Immature natural killer cell (primary cell): ENCODE measurements at regions not wholly inside any gene's neighbourhood (a gene's known extent, or its start where the extent isn't known, plus 50 kb on each side); places are given as distances from the start of the nearest gene placed in this dataset.

ENCODE experiments used
- DNase-seq, 3 donors: peaks; one replicate each; pipeline ENCODE4 v3.0.0; 2022; ENCODE audit warnings: mixed read lengths in 1 of 3
- H3K27ac Mint-ChIP-seq, 6 donors: one replicate each; pipeline ENCODE4 v1.8.0; 2020; ENCODE audit warnings: mixed read lengths in 6 of 6, mild to moderate bottlenecking in 5 of 6, inconsistent platforms in 4 of 6, moderate library complexity in 3 of 6
- H3K27me3 Mint-ChIP-seq, 3 donors: one replicate each; pipeline ENCODE4 v1.8.0; 2020 to 2021; ENCODE audit warnings: low read depth in 3 of 3, mild to moderate bottlenecking in 3 of 3, mixed read lengths in 3 of 3, moderate library complexity in 3 of 3, inconsistent platforms in 1 of 3
- H3K36me3 Mint-ChIP-seq, 3 donors: one replicate each; pipeline ENCODE4 v1.8.0; 2020; ENCODE audit warnings: mixed read lengths in 3 of 3, inconsistent platforms in 2 of 3, mild to moderate bottlenecking in 2 of 3
- H3K4me1 Mint-ChIP-seq, 2 donors: one replicate each; pipeline ENCODE4 v1.8.0; 2020; ENCODE audit warnings: inconsistent platforms in 2 of 2, mild to moderate bottlenecking in 2 of 2, mixed read lengths in 2 of 2, moderate library complexity in 1 of 2
- H3K4me3 Mint-ChIP-seq, 5 donors: one replicate each; pipeline ENCODE4 v1.8.0; 2020; ENCODE audit warnings: mild to moderate bottlenecking in 5 of 5, mixed read lengths in 5 of 5, inconsistent platforms in 3 of 5, moderate library complexity in 3 of 5
- H3K9me3 Mint-ChIP-seq, 6 donors: one replicate each; pipeline ENCODE4 v1.8.0; 2020; ENCODE audit warnings: mild to moderate bottlenecking in 6 of 6, mixed read lengths in 6 of 6, inconsistent platforms in 4 of 6, moderate library complexity in 3 of 6

- no peak for DNase-seq
- Mint-ChIP-seq H3K4me1 (no peaks in the 10 kb centered on the region), H3K27me3 (peaks cover 2 to 6% (median 4%) of the 10 kb centered on the region in 3 donors), H3K27ac (no peak overlapping the region), H3K4me3 (no peak overlapping the region), H3K36me3 (no peaks in the 10 kb centered on the region), H3K9me3 (peaks cover 14 to 35% (median 22%) of the 10 kb centered on the region in 6 donors)
Measured at GRCh38 chr2:122132147-122132691, 376.8 kb downstream of the TSN start.

GRCh38 chr2:122135021-122135937 lies 379.8 kb downstream of the TSN start:
- Mint-ChIP-seq H3K9me3 (peaks cover 2 to 12% (median 7%) of the 10 kb centered on the region in 6 donors), H3K4me1 (no peaks in the 10 kb centered on the region), H3K27me3 (peaks cover 2 to 6% (median 4%) of the 10 kb centered on the region in 3 donors), H3K36me3 (no peaks in the 10 kb centered on the region), H3K4me3 (no peak overlapping the region), H3K27ac (no peak overlapping the region)
- DNase-seq = no peak

GRCh38 chr2:122136056-122136455 lies 380.6 kb downstream of the TSN start:
- no peak for DNase-seq
- peaks cover 0 to 5% (median under 1%) of the 10 kb centered on the region in 6 donors for H3K9me3 Mint-ChIP-seq
- H3K36me3 Mint-ChIP-seq = no peaks in the 10 kb centered on the region
- H3K4me3 Mint-ChIP-seq = no peak overlapping the region
- H3K4me1 Mint-ChIP-seq = no peaks in the 10 kb centered on the region
- H3K27me3 Mint-ChIP-seq = peaks cover 2 to 6% (median 4%) of the 10 kb centered on the region in 3 donors
- H3K27ac Mint-ChIP-seq = no peak overlapping the region

DNA sequence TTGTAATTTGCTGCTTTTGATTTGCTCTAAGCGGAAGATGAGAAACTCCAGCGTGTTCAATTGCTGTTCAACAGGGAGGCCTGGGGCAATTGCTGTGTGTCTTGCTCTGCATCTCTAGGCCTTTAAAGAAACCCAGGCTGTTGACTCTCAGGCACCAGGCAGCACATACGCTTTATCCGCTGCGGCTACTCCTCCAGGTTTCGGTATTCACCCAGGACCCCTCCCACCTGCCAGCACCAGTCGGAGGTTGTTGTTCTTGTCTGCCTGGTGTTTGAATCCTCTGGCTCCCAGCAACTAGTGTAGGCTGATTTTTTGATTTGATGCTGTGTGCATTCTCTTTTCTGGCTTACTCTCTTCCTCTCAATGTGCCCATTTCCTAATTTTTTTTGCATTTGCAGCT lies 383.1 kb downstream of the TSN start:
- H3K27ac Mint-ChIP-seq = no peak overlapping the region
- H3K36me3 Mint-ChIP-seq = no peaks in the 10 kb centered on the region
- no peak overlapping the region for H3K4me3 Mint-ChIP-seq

GRCh38 chr2:122139739-122140420 lies 384.4 kb downstream of the TSN start:
- no peak for DNase-seq
- Mint-ChIP-seq H3K36me3 (no peaks in the 10 kb centered on the region), H3K9me3 (peaks cover 0 to 5% (median 0%) of the 10 kb centered on the region in 6 donors), H3K27ac (no peak overlapping the region), H3K27me3 (peaks cover 2 to 4% (median 3%) of the 10 kb centered on the region in 3 donors), H3K4me1 (no peaks in the 10 kb centered on the region), H3K4me3 (no peak overlapping the region)

More for the DNA sequence above, 383.1 kb downstream of the TSN start:
- H3K9me3 Mint-ChIP-seq = peaks cover 0 to 5% (median 0%) of the 10 kb centered on the region in 6 donors
- DNase-seq = no peak
- H3K27me3 Mint-ChIP-seq = peaks cover 2 to 7% (median 6%) of the 10 kb centered on the region in 3 donors
- no peaks in the 10 kb centered on the region for H3K4me1 Mint-ChIP-seq

DNA sequence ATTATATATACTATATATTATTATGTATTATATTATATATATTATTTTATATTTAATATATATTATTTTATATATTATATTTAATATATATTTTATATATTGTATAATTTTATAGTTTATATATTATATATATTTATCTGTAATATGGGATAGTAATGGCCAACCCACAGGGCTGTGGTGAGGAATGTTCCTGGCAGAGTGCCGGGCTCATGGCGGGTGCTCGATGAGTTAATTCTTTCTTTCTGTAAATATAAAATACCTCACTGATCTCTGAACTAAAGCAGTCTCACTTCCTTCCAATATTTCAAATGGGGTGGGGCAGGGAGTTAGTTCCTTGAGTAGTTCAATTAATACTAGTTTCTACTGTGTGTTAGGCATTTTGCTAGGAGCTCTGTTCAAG lies 389.4 kb downstream of the TSN start:
- no peak overlapping the region for H3K27ac Mint-ChIP-seq
- DNase-seq = no peak
- peaks cover 0 to 5% (median 0%) of the 10 kb centered on the region in 6 donors for H3K9me3 Mint-ChIP-seq
- H3K4me1 Mint-ChIP-seq = no peaks in the 10 kb centered on the region
- no peaks in the 10 kb centered on the region for H3K36me3 Mint-ChIP-seq
- H3K4me3 Mint-ChIP-seq = no peak overlapping the region
- peaks cover 0 to 3% (median 0%) of the 10 kb centered on the region in 3 donors for H3K27me3 Mint-ChIP-seq

DNA sequence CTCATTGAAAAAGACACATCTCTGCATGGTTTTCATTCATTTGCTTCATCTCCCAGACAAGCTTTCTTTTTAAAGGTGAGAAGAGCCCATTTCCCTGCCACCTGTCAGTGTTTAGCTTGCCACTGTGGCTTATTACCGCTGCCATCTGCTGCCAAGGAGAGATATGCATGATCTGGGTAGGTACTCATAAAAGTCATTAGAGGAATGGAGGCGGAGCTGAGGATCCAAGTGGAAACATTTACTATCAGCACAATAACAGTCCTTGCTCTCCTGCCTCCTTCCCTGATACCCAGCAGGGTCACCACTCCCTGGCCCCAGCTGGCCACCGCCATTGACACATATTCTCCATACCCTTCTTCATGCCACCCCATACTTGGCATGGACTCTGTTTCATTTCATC lies 390.4 kb downstream of the TSN start:
- no peaks in the 10 kb centered on the region for H3K36me3 Mint-ChIP-seq
- peaks cover 0 to 5% (median 0%) of the 10 kb centered on the region in 6 donors for H3K9me3 Mint-ChIP-seq
- peaks cover 0 to 3% (median 0%) of the 10 kb centered on the region in 3 donors for H3K27me3 Mint-ChIP-seq
- no peak for DNase-seq
- no peak overlapping the region for H3K4me3 Mint-ChIP-seq
- H3K27ac Mint-ChIP-seq = no peak overlapping the region
- H3K4me1 Mint-ChIP-seq = no peaks in the 10 kb centered on the region

GRCh38 chr2:122148128-122148767 lies 392.8 kb downstream of the TSN start:
- Mint-ChIP-seq H3K27me3 (peaks cover 2 to 6% (median 5%) of the 10 kb centered on the region in 3 donors), H3K9me3 (no peaks in the 10 kb centered on the region), H3K36me3 (no peaks in the 10 kb centered on the region), H3K4me1 (no peaks in the 10 kb centered on the region), H3K4me3 (no peak overlapping the region), H3K27ac (no peak overlapping the region)
- DNase-seq = no peak

- Mint-ChIP-seq H3K9me3 (no peaks in the 10 kb centered on the region), H3K4me3 (no peak overlapping the region), H3K4me1 (no peaks in the 10 kb centered on the region), H3K36me3 (no peaks in the 10 kb centered on the region), H3K27me3 (peaks cover 2 to 6% (median 4%) of the 10 kb centered on the region in 3 donors), H3K27ac (no peak overlapping the region)
- no peak for DNase-seq
Measured at GRCh38 chr2:122150524-122151280, 395.3 kb downstream of the TSN start.

DNA sequence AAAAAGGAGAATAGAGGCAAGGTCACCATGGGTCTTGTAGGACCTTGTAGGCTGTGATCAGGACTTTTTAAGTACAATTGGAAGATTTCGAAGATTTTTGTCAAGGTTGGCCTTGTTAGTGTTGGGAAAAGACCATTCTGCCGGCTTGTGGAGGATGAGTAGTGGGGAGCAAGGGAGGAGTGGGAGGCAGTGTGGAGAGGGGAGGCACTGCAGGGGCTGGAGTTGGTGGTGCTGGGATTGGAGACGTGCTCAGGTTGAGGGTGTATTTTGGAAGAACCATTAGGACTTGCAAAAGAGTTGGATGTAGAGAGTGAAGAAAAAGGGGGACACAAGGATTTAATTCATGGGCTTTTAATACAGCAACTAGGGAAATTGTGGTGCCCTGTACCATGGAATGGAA lies 397.1 kb downstream of the TSN start:
- H3K27ac Mint-ChIP-seq = no peak overlapping the region
- no peaks in the 10 kb centered on the region for H3K9me3 Mint-ChIP-seq
- no peak for DNase-seq
- H3K4me1 Mint-ChIP-seq = no peaks in the 10 kb centered on the region
- H3K36me3 Mint-ChIP-seq = no peaks in the 10 kb centered on the region
- no peak overlapping the region for H3K4me3 Mint-ChIP-seq
- peaks cover 2 to 6% (median 4%) of the 10 kb centered on the region in 3 donors for H3K27me3 Mint-ChIP-seq

DNA sequence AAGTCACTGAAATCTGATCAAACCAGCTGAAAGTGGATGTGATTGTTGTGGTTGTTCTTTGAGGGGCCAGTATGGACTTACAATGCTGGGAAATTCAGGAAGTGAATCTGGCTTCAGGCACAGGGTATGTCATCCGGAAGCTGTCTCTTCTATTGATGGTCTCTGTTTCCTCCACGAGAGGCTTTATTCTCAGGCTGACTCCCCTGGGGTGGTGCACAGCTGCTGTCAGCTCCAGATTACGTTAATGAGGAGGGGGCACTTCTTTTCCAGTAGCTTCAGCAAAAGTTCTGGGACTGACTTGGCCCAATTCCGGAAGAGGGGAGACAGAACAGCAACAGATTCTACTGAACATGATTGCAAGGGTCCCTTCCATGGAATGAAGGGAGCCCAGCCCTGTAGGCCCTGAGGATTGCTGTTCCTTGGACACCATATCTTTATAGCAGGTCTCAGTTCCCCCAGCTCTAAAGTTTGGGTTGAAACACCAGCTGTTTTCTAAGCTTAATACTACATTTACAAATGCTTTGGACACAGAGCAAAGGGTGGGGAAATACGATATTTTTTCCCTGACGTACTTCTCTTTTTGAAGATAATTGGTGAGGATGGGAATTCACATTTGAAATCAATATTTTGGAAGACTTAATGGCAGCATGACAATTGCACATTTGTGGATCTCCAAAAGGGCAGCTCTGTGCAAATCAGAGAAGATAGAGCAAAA lies 400.9 kb downstream of the TSN start:
- no peak overlapping the region for H3K4me3 Mint-ChIP-seq
- H3K27me3 Mint-ChIP-seq = peaks cover 5 to 6% (median 5%) of the 10 kb centered on the region in 3 donors
- DNase-seq = no peak
- H3K36me3 Mint-ChIP-seq = no peaks in the 10 kb centered on the region
- H3K27ac Mint-ChIP-seq = no peak overlapping the region
- H3K4me1 Mint-ChIP-seq = no peaks in the 10 kb centered on the region
- H3K9me3 Mint-ChIP-seq = peaks cover 0 to 2% (median 0%) of the 10 kb centered on the region in 6 donors

GRCh38 chr2:122157158-122157557 lies 401.7 kb downstream of the TSN start:
- Mint-ChIP-seq H3K27me3 (peaks cover 3 to 4% (median 3%) of the 10 kb centered on the region in 3 donors), H3K4me3 (no peak overlapping the region), H3K4me1 (no peaks in the 10 kb centered on the region), H3K36me3 (no peaks in the 10 kb centered on the region), H3K27ac (no peak overlapping the region), H3K9me3 (peaks cover 0 to 2% (median 0%) of the 10 kb centered on the region in 6 donors)
- DNase-seq = no peak
